GM19023 (cell line): ENCODE measurements at regions not wholly inside any gene's neighbourhood (a gene's known extent, or its start where the extent isn't known, plus 50 kb on each side); places are given as distances from the start of the nearest gene placed in this dataset.

ENCODE experiments used
- ATAC-seq: cut with Tn5 transposase; IDR thresholded peaks from one replicate; pipeline ENCODE4 v1.9.1; 2021; ENCODE audit warnings: mild to moderate bottlenecking, moderate library complexity; ENCODE audit not compliant: unreplicated experiment

DNA sequence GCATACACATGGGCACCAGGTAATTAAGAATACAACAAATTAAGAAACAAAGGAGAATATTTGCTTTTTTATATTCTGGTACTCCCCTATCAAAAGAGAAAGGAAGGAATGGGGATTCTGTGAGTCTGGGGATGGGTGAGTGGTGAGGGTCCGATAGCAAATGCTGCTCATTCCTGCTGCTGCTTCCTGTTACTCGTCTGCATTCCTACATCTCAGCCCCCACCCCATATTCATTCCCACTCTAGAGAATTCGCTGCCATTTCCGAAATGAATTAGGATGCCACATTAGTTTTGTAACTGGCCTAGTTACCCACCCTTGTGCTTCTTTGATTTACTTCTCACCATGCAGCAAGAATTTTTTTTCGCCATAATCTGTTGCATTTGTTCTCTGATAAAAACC lies 1905.3 kb upstream of the PIK3C3 start:
- ATAC-seq: no peak

DNA sequence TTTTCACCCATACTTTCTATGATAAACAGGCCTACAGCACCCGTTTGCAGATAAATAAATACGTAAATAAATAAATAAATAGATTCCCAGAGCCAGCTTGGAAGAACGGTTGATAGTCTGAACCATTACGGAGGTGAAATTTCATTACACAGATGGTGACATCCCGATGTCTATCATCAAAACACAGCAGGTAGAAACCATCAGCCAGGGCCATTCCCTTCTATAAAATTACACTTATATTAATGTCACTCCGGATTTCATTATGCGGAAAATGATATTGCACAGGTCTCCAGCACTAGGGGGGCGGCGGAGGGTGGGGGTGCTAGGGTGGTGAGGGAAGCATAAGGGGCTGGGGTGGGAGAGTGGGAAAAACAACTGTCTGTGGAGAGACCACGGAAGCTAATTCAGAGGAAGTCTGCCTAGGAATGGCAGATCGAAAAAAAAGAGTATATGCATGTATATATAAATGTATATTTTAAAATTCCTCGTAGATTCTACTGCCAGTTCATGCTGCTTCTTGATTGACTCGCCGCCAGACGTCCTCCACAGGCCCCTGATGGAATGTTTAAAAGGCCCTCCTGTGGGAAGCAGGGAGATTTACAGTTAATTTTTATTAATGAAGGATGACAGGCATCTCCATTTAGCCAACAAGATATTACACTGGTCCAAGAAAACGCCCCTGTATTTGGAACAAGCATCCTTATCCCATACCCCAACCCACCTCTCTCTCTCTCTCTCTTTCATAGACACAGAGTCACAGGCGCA lies 1906.0 kb upstream of the PIK3C3 start:
- ATAC-seq: no peak

DNA sequence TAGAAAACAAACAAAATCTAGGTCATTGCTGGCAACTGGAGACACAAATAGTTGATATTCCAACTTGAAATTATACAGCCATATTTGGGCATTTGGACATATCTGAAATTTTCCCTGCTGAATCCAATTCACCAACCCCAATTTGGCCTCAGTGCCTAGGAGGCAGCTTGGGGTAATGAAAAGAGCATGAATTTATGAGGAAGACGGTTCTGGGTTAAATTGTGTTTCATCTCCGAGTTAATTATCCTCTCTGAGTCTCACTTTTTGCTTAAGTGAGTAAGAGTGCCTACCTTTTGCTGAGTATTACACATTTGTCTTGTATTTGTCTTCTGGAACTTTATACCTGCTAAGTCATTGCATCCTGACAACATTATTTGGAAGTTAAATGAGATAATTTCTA lies 1906.8 kb upstream of the PIK3C3 start:
- no peak for ATAC-seq

DNA sequence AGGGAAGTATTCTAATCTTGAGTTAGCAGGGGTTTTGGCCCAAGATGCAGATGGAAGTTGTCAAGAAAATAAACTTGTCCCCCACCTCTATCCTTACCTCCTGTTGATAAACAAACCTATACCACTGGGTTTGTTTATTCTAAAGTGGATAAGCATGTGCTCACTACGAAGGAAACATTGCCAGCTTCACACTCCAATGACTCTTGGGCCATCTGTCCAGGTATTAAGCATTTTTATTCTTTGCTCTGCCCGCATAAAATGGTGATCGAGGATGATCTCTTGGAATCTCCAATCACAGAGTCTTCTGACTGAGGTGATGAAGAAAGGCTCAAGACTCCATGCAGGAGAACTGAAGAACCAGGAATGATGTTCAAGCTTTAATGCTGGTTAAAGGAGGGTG lies 1908.4 kb upstream of the PIK3C3 start:
- no peak for ATAC-seq

DNA sequence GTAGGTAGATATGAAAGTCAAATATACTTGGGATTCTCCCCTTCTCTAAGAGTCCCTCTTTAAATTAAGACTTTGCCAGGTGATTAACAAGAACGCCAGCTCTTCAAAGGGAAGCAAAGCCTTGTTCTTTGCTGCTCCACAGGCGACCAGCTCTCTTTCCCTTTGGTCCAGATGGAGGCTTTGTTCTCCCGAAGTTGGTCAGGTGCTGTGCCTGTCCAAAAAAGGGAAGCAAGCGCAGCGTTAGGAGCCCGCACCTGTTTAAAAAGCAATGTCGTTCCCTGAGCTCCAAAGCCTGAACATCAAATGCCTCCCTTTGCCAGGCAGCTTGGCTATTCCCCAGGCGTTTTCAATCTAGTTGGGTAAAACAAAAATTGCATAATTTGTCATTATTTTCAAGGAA lies 1913.1 kb upstream of the PIK3C3 start:
- ATAC-seq: no peak

DNA sequence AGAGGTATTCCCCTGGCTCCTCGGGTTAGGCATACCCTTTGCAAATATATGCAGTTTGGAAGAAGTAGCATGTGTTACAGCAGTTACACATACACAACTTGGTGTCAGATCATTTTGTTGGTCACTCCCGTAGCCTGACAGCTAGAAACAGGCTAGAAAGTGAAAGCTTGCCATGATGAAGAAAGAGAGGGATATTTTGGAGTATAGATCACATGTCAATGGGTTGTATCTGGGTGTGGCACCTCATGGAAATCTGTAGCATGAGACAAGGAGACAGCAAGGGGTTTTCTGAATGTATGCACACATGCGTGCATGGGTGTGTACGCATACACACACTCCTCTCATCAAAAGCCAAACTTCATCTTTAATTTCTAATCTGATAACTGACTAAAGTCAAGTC lies 1914.5 kb upstream of the PIK3C3 start:
- no peak for ATAC-seq

DNA sequence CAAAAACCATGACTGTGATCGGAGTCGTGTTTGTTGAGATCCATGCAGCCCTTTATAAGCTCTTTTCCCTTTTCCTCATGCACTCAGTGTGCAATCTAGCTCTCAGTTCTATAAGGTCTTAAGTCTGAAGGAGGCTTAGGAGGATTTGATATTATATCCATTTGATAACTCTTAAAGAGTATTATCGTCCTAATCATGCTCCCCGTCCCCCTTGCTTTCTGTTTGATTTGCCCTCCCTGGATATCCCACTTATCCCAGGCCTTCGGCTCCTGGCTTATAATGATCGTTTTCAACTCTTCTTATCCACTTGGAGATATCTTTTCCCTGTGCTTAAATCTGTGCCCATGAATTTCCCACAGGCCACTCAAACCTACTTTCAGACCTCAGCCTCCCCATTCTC lies 1917.7 kb upstream of the PIK3C3 start:
- ATAC-seq: no peak

DNA sequence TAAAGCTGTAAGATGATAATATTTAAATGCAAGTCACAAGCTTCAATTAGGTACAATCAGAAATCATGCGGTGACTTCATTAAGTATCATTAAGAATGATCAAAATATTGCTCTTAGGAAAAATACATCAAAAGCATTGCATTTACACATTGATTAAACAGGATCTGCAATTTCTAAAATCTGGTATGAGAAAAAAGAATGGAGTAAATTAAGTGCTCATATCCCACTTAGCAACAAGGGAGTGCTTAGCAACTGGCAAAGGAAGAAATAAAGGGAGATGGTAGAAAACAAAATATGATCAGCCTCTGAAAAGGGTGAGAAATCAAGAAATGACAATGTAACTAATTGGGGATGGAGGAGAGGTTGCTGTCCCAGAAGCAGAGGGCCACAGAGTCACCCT lies 1918.2 kb upstream of the PIK3C3 start:
- ATAC-seq: no peak

DNA sequence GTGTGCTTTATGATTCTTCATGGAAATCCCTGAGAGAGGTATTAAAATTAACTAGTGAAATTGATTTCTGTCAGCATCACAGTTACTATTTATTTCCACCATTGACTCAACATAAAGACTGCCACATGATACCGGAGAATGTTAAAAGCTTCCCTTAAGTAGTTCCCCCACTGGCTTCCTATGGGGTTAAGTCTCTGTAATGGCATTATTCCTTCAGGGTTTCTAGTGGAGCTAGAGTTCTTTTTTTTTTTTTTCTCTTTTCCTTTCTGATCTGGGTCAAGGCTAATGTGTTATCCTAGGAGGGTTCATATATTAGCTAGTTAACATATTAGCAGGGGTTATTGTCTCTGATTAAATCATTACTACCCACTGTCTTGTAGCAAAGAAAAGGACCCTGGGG lies 1919.1 kb upstream of the PIK3C3 start:
- ATAC-seq: no peak

DNA sequence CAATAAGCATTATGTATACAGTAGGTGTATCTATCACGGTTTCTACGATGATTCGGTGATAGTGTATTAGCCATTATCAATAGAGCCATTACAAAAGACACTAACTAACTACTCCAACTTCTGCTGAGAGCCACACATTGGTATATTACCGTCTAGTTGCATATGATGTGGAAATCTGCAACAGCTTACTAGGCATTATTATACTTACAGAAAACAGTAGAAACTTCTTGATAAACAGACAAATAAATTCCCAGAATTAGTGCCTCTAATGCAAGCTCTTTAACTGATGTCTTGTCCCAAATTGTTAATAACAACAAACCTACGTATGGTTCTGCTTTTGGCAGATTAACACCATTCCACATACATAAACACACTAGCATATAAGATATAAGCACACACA lies 1923.0 kb upstream of the PIK3C3 start:
- ATAC-seq: no peak

DNA sequence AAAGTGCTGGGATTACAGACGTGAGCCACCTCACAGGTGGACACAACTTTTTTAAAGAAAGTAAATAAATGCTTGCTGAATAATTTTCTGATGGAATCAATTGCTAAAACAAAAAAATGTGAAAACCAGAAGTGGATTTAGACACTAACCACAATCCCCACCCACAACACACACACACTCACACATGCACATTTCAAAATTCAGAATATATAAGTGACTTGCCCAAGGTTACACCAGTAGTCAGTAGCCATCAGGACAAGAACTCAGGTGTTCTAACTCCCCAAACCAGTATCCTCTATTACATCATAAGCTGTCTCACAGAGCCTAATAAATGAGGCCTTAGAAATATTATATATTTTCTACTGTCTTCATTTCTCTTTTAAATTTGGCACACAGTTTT lies 1923.6 kb upstream of the PIK3C3 start:
- no peak for ATAC-seq

DNA sequence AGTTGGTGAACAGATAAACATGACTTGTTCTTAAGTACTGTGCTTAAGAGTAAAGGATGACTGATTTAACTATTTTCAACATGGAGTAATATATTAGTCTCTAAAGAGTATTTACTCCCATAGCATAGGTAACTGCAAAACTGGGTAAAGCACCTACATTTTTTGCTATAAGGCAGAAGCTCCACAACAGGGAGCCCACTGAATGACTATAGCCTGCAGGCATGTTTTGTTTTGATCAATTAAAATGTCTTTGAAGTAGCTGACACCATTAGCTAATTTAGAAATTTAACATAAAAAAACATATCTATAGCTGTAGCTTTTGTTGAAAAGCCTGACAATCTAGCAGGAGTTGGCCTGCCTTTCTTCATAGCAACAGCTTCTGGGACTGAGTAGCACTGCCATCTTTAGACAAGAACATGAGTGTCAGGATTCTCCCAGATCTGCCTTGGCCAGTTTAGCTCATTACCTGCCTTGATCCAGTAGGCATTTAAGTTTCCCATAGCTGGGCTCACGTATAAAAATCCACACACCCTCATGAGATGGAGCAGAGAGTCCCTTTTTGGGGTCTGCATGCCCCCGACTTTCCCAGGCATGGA lies 1935.1 kb upstream of the PIK3C3 start:
- ATAC-seq: no peak

DNA sequence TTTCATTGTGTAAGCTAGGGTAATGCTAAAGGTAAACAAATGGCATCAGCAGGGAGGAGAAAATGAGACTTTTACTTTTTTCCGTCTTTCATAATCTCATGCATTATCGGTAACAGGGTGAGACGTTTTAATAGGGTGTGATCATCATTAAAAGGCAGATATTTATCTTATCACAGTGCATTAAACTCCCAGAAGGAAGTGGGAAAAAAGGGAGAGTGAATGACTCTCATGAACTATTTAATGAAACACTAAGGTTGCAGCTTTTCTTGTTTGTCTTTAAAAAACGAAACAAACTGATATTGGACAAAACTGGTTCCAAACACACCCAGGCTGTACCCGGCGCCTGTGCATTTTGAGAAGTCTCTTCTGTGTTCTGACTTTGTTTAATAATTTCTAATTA lies 1936.8 kb upstream of the PIK3C3 start:
- ATAC-seq: no peak

DNA sequence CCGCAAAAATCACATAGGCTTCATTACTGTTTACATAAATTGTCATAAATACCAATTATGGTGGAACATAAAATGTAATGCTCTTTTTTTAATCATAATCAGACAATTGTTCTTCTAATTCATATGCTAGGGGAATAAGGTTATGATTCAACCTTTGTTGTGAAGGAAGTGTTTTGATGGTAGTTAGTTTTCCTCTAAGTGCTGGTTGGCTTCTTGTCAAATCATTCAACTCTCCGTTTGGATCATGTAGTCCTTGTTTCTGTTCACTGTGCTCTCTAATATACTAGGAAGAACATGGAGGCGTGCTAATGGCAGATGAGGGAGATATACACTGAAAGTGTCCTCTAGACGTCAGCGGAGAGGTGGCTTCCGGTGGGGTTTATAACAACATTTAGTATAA lies 1938.0 kb upstream of the PIK3C3 start:
- ATAC-seq: no peak

DNA sequence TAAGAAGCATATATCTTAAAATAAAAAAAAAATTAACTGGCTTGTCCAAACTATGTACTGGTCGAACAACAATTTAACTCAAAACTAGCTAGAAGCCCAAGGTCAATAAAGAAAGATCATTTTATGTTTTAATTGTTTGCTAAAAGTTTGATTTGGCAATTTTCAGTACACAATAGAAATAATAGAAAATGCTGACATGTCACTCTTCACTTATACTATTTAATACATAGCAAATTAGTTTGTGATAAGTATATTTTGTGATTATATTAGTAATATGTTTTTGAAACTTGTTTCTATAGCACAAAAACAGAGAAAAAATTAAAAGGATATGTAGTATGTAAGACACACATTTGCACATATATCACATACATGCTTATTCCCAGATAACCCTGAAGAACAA lies 1938.6 kb upstream of the PIK3C3 start:
- no peak for ATAC-seq

DNA sequence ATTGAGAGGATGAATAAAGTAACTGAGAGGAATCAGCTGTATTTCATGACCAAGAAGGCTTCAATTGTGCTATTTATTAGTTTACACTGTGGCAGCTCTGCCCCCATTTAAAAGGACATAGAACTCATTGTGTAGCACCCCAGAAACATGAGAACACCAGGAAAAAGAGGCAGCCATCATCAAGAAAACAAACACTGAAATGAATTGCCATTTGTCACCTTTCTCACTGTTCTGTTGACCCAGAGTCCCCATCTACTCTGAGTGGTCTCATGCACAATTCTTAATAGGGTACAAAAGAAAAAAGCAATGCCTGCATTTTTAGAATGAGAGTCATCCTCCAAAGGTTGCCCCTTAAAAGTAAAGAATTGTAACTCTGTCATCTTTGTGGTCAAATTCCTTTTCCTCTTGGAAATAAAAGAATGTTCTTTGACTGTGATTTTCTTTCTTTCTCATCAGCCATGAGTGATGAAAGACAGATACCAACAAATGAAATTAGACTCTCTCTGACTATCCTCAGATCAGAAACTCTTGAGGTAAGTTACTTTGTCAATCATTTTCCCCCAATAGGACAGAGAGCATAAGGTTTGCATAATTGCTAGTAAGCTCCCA lies 1941.9 kb upstream of the PIK3C3 start:
- ATAC-seq: no peak

DNA sequence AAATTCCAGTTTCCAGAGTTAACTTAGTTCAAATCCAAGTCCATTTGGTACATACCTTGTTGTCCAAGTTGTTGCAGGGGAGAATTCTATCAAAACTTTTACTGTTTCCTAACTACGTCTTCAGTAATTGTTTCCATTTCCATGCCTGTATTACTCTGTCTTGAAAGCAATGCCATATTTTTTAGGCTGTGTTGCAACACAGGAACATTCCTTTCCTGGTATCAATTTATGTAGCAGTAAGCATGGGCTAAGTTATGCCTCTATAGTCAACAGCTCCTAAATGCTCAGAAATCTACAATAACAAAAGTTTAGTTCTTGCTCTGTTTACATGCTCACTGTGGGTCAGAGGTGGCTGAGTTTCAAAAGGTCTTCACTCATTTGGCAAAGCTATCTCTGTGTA lies 1943.8 kb upstream of the PIK3C3 start:
- ATAC-seq: no peak

DNA sequence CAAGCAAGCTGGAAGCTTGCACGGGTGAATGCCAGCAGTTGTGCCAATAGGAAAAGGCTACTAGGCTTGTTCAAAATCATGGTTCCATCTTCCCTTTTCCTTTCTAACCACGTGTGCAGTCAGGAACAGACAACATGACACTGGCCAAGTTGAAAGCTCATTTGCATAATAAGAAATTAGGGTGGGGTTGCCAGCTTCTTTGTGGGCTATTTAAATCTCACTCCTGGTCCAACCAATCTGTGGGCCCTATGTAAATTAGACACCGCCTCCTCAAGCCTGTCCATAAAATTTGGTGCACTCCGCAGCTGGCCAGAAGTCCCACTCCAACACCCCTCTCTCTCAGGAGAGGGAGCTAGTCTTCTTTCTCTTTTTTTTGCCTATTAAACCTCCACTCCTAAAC lies 1948.4 kb upstream of the PIK3C3 start:
- ATAC-seq: no peak

DNA sequence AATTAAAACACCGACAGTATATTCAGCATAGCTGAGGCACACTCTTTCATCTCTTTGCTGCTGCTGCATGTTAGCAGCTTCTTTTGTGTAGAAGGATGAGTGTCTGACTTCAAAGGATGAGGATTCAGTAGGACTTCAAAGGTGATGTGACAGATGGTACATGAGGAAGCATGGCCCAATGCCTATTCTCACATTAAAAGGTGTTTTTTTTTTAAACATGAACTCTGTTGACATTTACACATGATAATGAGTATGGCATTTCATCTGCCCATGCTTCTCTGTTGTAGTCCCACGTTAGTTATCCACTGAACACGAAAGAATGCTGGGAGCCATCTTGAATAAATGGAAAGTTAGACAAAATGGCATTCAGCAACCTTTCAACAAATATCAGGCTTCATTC lies 1950.8 kb upstream of the PIK3C3 start:
- no peak for ATAC-seq

DNA sequence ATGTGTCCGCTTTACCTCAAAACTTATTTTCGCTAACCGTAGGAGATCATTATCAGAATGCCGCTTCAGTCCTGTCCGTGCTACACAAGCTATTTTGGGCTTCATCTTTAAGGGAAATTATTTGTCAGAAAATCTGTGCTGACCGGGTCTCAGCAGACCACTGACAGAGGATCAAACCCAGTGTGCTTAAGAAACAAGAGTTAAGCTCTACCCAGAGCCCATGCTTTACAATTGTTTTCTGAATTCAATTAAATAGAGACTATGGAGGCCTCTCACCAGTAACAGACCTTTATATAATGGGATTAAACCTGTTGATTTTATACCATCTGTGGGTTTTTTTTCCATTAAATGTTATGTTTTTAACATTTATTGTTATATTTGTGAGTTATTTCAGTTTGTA lies 1956.7 kb upstream of the PIK3C3 start:
- no peak for ATAC-seq

DNA sequence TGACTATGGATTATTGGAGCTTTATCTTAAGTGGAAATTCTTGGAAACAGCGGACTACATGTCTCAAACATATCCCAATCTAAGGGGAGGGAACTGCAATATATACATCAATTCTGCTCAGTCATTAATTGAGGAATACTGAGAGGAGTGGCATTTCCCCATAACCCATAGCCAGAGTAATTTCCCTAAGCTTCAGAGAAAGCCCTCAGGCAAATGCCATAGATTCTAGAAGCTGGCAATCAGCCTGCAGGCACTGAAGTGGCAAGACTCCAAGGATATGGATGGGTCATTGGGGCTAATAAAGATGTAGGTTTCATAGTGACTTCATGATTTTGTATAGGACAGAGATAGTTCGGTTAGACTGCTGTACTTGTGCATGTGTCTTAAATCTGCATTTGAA lies 1960.5 kb upstream of the PIK3C3 start:
- no peak for ATAC-seq

DNA sequence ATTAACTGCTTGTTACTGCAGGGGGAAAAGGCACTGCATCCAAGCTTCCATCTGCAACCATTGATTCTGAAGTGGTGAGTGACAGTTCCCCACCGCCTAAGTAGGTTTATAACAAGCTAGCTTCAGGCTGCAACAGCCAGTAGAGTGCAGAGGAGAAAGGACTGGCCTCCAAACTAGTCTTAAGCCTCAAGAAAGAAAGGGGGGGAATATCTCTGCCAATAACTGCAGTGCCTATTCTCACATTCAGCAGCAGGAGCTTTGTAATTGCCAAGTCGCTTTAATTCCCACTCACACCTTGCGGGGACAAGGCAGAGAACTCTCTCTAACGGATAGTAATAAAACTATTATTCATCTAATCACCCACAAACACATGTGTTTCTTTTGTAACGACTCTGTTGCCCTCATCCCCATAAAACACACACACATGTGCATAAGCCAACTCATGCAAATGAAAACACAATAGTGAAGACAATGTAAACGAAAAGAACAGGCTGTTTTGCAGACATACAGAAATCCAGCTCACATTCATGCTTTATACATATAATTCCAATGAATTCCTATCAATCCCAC lies 1963.3 kb upstream of the PIK3C3 start:
- ATAC-seq: no peak
